Activated CD4-positive, alpha-beta memory T cell treated with anti-CD3 and anti-CD28 coated beads for 36 hours (primary cell): ENCODE measurements at regions not wholly inside any gene's neighbourhood (a gene's known extent, or its start where the extent isn't known, plus 50 kb on each side); places are given as distances from the start of the nearest gene placed in this dataset.

Experiments used
- CTCF ChIA-PET: fragments of 350-600 bp; sonication (Branson Sonifier 250); formaldehyde crosslinking; loops from one replicate; lab custom pipeline; 2021; ENCODE audit warnings: antibody characterized with exemption, inconsistent platforms; lab: Charles Lee
- POLR2A ChIA-PET: fragments of 350-600 bp; sonication (Branson Sonifier 250); formaldehyde crosslinking; loops from one replicate; lab custom pipeline; 2021; ENCODE audit warnings: antibody characterized with exemption; lab: Charles Lee
- DNase-seq: peaks from one replicate; pipeline ENCODE4 v3.0.0-alpha.2; 2020
- H3K27ac Mint-ChIP-seq: one replicate; pipeline ENCODE4 v1.8.0; 2021; ENCODE audit warnings: mixed read lengths
- H3K27me3 Mint-ChIP-seq: one replicate; pipeline ENCODE4 v1.8.0; 2021; ENCODE audit warnings: mixed read lengths
- H3K36me3 Mint-ChIP-seq: one replicate; pipeline ENCODE4 v1.8.0; 2021; ENCODE audit warnings: mixed read lengths
- H3K4me1 Mint-ChIP-seq: one replicate; pipeline ENCODE4 v1.8.0; 2021; ENCODE audit warnings: low read depth, mixed read lengths
- H3K4me3 Mint-ChIP-seq: one replicate; pipeline ENCODE4 v1.8.0; 2021; ENCODE audit warnings: mild to moderate bottlenecking, mixed read lengths
- H3K9me3 Mint-ChIP-seq: one replicate; pipeline ENCODE4 v1.8.0; 2021; ENCODE audit warnings: mixed read lengths
- intact Hi-C: fragments of 100-400 bp; cut with micrococcal nuclease; formaldehyde crosslinking; loops from one replicate; pipeline ENCODE4 v1.15.1; 2023

DNA sequence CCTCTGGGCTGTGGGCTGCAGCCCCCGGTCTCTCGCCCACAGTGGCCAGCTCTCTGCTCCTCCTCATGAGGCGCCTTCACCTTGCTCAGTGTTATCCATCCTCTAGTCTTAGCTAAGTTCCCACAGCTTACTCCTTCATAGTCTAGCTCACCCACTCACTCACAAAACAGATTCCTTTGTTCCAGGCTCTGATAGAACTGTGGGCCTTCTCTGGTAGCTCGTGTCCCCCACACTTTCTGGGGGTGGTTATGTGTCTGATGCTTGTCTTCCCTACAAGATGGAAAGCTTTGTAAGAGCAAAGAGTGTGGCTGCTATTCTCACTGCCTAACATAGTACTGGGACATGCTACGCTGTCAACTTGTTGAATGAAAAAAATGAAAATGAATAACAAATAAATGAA is 135.8 kb downstream of the EN1 start:
- H3K27me3 Mint-ChIP-seq, result peaks cover 1% of the 10 kb centered on the region
- intact Hi-C loops, result no loop called here
- H3K36me3 Mint-ChIP-seq, result no peaks in the 10 kb centered on the region
- ChIA-PET CTCF (no interaction called here), POLR2A (no interaction called here)
- H3K9me3 Mint-ChIP-seq, result no peaks in the 10 kb centered on the region
- H3K4me1 Mint-ChIP-seq, result no peaks in the 10 kb centered on the region
- no peak overlapping the region for H3K27ac Mint-ChIP-seq
- DNase-seq, result no peak
- H3K4me3 Mint-ChIP-seq, result no peak overlapping the region

DNA sequence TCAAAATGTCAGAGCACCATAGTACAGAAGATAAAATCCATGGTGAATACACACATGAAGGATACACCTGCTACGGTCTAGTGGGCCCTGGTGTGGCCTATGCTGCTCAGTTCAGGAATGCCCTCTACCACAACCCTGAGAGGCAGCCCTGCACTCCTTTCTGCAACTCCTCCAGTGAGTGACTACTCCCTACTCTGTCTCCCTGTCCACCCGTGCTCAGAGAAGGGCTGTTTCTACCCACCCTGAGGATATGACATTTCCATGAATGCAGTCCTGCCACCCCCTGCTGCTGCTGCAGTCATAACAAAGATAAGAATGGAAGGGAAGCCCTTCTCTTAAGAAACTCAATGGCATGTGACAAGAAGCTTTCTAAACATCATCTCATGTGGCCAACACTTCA is 137.0 kb downstream of the EN1 start:
- no peaks in the 10 kb centered on the region for H3K36me3 Mint-ChIP-seq
- no peaks in the 10 kb centered on the region for H3K9me3 Mint-ChIP-seq
- DNase-seq, result no peak
- CTCF ChIA-PET, result no interaction called here
- POLR2A ChIA-PET, result no interaction called here
- intact Hi-C loops, result no loop called here
- peaks cover 1% of the 10 kb centered on the region for H3K27me3 Mint-ChIP-seq
- H3K27ac Mint-ChIP-seq, result no peak overlapping the region
- no peak overlapping the region for H3K4me3 Mint-ChIP-seq
- no peaks in the 10 kb centered on the region for H3K4me1 Mint-ChIP-seq

DNA sequence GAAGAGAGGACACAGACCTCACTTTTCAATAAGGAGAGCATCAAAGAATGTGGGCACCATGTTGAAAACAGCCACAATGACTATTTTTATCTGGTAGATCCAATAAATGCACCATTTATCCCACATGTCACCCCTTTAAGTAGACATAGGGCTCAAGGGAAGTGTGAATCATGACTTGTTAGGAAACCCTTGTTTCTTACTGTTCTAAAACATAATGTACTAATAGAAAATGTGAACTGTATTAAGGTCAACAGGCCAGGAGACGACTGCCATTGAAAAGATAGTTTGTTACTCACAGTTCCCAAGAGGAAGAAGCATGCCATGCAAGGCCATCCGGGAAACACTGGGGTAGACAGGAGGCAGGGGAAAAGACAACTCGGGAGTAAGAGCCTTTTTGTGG is 137.7 kb downstream of the EN1 start:
- intact Hi-C loops, result no loop called here
- Mint-ChIP-seq H3K27me3 (peaks cover 1% of the 10 kb centered on the region), H3K4me1 (no peaks in the 10 kb centered on the region), H3K36me3 (no peaks in the 10 kb centered on the region), H3K9me3 (no peaks in the 10 kb centered on the region), H3K4me3 (no peak overlapping the region), H3K27ac (no peak overlapping the region)
- ChIA-PET POLR2A (no interaction called here), CTCF (no interaction called here)
- DNase-seq, result no peak

DNA sequence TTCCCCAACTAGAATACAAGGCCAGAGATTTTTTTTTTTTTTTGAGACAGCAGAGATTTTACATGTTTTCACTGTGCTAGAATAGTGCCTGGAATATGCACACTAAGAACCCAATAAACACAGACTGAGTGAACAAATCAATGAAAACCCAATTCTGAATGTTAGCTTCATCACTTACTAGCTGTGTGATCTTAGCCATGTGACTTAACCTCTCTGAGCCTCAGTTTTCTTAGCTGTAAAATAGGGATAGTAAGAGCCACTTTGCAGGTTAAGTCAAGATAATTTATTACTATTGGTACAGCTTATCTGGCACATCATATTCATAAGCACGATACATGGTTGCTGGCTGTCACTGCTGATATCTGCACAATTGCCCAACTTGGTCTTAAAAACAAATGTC is 140.6 kb downstream of the EN1 start:
- ChIA-PET POLR2A (no interaction called here), CTCF (no interaction called here)
- Mint-ChIP-seq H3K27ac (no peak overlapping the region), H3K9me3 (no peaks in the 10 kb centered on the region), H3K27me3 (peaks cover 2% of the 10 kb centered on the region), H3K4me3 (no peak overlapping the region), H3K36me3 (no peaks in the 10 kb centered on the region), H3K4me1 (no peaks in the 10 kb centered on the region)
- no peak for DNase-seq
- intact Hi-C loops, result no loop called here

DNA sequence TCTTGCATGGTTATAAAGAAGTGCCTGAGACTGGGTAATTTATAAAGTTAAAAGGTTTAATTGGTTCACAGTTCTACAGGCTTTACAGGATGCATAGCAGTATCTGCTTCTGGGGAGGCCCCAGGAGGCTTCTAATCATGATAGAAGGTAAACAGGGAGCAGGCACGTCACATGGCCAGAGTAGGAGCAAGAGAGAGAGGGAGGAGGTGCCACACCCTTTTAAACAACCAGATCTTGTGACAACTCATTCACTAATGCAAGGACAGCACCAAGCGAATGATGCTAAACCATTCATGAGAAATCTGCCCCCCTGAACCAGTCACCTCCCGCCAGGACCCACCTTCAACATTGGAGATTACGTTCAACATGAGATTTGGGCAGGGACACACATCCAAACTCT is 141.1 kb downstream of the EN1 start:
- Mint-ChIP-seq H3K9me3 (no peaks in the 10 kb centered on the region), H3K4me1 (no peaks in the 10 kb centered on the region), H3K27ac (no peak overlapping the region), H3K4me3 (no peak overlapping the region), H3K27me3 (peaks cover 2% of the 10 kb centered on the region), H3K36me3 (no peaks in the 10 kb centered on the region)
- CTCF ChIA-PET, result no interaction called here
- DNase-seq, result no peak
- POLR2A ChIA-PET, result no interaction called here
- intact Hi-C loops, result no loop called here

DNA sequence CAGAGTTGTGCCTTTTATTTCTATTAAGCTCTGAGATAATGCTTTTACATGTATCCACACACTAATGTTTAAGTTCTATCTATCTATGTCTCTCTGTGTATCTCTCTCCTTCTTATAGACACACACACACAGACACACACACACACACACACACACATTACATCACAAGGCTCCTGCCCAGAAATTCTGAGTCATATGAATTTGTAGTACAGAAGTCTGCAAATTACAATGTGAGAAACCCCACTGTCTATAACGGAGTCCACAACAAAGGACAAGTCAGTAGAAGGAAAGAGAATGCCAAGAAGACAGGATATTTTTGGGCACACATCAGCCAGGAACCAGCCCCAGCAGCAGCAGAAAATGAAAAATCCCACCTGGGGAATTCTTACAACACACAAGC is 142.4 kb downstream of the EN1 start:
- H3K9me3 Mint-ChIP-seq, result no peaks in the 10 kb centered on the region
- H3K4me3 Mint-ChIP-seq, result no peak overlapping the region
- intact Hi-C loops, result no loop called here
- H3K27me3 Mint-ChIP-seq, result peaks cover 2% of the 10 kb centered on the region
- H3K27ac Mint-ChIP-seq, result no peak overlapping the region
- no peaks in the 10 kb centered on the region for H3K4me1 Mint-ChIP-seq
- DNase-seq, result no peak
- ChIA-PET CTCF (no interaction called here), POLR2A (no interaction called here)
- H3K36me3 Mint-ChIP-seq, result no peaks in the 10 kb centered on the region

DNA sequence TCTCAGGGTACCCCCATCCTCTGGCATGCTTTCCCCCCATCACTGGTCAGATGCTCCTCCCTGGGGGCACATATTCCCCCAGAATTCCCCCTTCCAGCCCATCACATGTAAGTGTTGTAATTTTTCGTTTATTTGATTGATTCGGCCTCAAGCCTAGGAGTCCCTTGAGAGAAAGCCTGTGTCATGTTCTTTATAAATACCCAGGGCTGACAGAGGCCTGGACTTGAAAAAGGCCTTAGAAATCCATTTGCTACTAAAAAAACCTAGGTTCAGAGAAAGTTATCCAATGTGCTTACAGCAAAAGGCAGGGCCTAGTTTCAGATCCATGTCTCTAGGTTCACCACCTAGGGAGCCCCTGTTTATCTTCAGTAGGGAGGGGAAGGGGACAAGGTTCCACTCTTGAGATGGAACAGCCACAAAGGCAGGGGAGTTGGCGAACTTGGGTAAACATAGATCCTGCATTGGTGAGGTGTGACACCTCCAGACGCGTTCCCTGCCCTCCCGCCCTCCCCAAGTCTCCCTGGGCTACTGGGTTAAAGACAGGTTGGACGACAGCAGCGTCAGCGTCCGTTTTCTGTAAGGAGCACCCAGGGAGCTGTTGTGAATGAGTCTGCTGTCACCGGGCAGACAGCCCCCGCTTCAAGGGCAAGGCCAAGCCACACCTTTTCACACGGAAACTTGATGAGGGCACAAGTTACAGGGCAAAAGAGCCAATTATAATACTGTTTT is 147.8 kb downstream of the EN1 start:
- intact Hi-C loops, result no loop called here
- Mint-ChIP-seq H3K9me3 (no peaks in the 10 kb centered on the region), H3K36me3 (no peaks in the 10 kb centered on the region), H3K27ac (no peak overlapping the region), H3K4me3 (no peak overlapping the region), H3K27me3 (peaks cover 2% of the 10 kb centered on the region), H3K4me1 (no peaks in the 10 kb centered on the region)
- ChIA-PET POLR2A (no interaction called here), CTCF (no interaction called here)
- no peak for DNase-seq

DNA sequence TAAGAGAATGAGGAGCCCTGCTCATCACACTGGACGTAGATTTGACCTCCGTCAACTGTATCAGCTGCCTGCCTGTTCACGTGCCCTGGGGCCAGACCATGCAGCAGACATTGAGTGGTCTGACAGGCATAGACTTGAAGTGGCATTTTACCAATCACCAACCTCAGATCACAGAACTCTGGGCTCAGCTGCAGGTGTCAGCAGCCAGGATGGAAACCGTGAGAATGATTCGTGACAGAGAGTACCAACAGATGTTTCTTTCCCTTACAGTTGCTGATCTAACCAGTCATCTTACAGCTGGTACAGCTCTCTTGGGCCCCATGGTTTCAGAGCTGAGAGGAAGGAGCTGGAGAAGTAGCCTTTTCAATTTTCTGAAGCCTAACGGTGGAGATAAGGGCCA is 148.9 kb downstream of the EN1 start:
- intact Hi-C loops, result no loop called here
- Mint-ChIP-seq H3K27ac (no peak overlapping the region), H3K9me3 (no peaks in the 10 kb centered on the region), H3K4me1 (no peaks in the 10 kb centered on the region), H3K4me3 (no peak overlapping the region), H3K36me3 (no peaks in the 10 kb centered on the region), H3K27me3 (no peaks in the 10 kb centered on the region)
- DNase-seq, result no peak
- CTCF ChIA-PET, result no interaction called here
- POLR2A ChIA-PET, result no interaction called here

DNA sequence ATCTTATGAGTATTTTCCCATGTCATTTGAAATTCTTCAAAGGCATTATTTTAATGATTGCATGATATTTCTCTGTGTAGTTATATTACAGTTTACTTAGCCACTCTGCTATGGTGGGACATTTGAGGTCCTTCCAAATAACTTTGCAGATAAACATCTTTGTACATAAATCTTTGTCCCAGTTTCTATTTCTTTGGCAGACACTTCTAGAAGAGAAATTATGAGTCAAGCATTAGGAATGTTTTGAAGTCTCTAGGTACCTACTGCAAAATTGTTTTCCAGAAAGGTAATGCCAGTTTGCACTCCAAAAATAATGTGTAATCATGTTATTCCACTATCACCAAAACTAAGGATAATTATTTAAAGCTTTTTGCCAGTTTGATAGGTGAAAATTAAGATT is 149.7 kb downstream of the EN1 start:
- intact Hi-C loops, result no loop called here
- ChIA-PET POLR2A (no interaction called here), CTCF (no interaction called here)
- DNase-seq, result no peak
- no peak overlapping the region for H3K27ac Mint-ChIP-seq
- H3K9me3 Mint-ChIP-seq, result no peaks in the 10 kb centered on the region
- no peaks in the 10 kb centered on the region for H3K36me3 Mint-ChIP-seq
- H3K4me3 Mint-ChIP-seq, result no peak overlapping the region
- H3K27me3 Mint-ChIP-seq, result no peaks in the 10 kb centered on the region
- H3K4me1 Mint-ChIP-seq, result no peaks in the 10 kb centered on the region

DNA sequence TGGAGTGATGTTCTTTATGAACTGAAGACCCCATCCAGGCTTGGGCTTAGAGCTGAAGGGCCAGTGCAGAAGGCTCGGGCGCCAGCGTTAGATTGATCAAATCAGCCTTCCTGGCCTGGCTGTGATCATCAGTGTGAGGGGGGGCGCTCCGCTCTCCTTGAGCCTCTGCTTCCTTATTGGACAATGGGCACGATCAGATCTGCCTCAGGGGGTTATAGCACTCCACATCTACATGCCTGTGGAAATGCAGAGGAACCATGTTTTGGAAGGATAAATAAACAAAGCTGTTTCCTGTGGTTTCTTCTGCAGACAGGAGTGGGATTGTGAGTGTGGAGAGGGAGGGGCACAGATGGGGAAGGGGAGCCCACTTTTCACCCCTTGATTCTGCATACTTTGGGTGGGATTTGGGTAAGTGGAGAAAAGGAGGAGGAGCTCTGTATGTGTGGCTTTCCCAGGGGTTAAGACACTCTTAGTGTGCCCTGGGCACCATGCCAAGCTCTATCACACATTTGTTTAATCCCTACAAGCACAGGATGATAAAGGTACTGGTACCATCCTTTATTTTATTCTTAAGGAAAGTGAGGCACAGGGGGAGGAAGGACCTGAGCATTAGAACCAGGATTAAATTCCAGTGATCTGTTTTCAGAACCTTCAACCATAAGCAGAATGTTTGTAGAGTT is 150.5 kb downstream of the EN1 start:
- no peaks in the 10 kb centered on the region for H3K27me3 Mint-ChIP-seq
- CTCF ChIA-PET, result no interaction called here
- POLR2A ChIA-PET, result no interaction called here
- H3K9me3 Mint-ChIP-seq, result no peaks in the 10 kb centered on the region
- intact Hi-C loops, result no loop called here
- no peak overlapping the region for H3K27ac Mint-ChIP-seq
- no peak for DNase-seq
- no peaks in the 10 kb centered on the region for H3K4me1 Mint-ChIP-seq
- H3K4me3 Mint-ChIP-seq, result no peak overlapping the region
- H3K36me3 Mint-ChIP-seq, result no peaks in the 10 kb centered on the region

DNA sequence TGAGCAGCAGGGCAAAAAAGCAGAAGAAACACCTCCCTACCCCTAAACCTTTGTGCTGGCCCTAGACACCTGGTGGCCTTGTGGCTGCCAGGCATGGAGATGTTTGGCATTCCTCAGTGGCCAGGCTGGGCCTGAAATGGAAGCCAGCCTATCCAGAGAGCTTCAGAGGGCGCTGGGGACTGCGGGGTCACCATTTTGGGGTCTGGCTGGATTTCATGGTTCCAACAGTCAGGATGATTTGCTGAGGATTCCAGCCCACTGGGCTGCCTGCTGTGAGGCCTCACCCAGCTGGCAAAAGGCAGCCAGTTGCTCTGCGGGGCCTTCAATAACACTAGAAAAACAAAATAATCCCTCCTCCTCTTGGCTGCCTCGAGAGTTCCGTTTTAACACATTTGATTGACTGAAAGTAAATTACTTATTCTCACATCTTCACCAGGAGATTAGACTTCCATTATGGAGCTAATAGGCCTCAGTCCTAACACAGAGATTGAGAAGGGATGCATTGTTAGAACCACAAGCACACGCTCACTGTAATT is 154.1 kb downstream of the EN1 start:
- Mint-ChIP-seq H3K27ac (no peak overlapping the region), H3K36me3 (no peaks in the 10 kb centered on the region), H3K4me3 (no peak overlapping the region), H3K27me3 (no peaks in the 10 kb centered on the region), H3K4me1 (no peaks in the 10 kb centered on the region), H3K9me3 (no peaks in the 10 kb centered on the region)
- POLR2A ChIA-PET, result no interaction called here
- intact Hi-C loops, result no loop called here
- CTCF ChIA-PET, result no interaction called here
- no peak for DNase-seq

DNA sequence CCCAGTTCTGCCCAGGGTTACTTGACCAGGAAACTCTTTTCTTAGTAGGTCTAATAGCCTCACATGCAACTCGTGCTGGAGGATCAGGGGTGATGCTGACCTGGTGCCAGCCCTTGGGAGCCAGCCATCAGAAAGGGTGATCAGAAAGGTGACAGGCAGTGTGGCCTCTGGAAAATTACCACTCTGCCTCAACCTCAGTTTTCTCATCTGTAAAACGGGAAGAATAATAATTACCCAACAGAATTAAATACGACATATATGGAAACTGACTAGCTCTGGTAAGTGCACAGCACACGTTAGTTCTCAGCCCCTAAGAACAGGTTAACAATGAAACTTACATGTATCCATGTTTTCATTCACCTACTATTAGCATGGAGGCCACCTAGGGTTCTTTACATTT is 157.6 kb downstream of the EN1 start:
- Mint-ChIP-seq H3K9me3 (no peaks in the 10 kb centered on the region), H3K27me3 (no peaks in the 10 kb centered on the region), H3K27ac (no peak overlapping the region), H3K36me3 (no peaks in the 10 kb centered on the region), H3K4me3 (no peak overlapping the region), H3K4me1 (no peaks in the 10 kb centered on the region)
- intact Hi-C loops, result no loop called here
- DNase-seq, result no peak
- POLR2A ChIA-PET, result no interaction called here
- CTCF ChIA-PET, result no interaction called here

DNA sequence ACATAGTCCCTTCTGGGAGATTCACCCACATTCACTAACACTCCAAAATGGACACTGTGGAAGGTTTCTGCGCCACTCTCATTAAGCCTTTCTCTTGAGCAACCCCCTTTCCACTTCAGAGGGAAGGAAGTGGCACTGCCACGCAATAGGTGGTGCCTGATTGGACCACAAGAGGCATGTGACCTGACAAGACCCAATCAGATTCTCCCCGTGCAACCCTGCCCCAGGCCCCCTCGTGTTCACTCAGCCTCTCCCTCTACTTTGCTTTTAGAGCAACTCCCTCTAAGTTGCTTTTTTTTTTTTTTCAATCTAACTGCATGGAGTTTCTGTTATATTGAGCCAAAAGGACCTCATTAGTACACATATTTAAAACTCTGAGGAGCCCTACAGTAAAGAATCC is 158.0 kb downstream of the EN1 start:
- ChIA-PET POLR2A (no interaction called here), CTCF (no interaction called here)
- DNase-seq, result no peak
- Mint-ChIP-seq H3K36me3 (no peaks in the 10 kb centered on the region), H3K4me1 (no peaks in the 10 kb centered on the region), H3K9me3 (no peaks in the 10 kb centered on the region), H3K27me3 (no peaks in the 10 kb centered on the region), H3K27ac (no peak overlapping the region), H3K4me3 (no peak overlapping the region)
- intact Hi-C loops, result no loop called here
